ENCODE measurements at regions not wholly inside any gene's neighbourhood (a gene's known extent, or its start where the extent isn't known, plus 50 kb on each side); places are given as distances from the start of the nearest gene placed in this dataset.

GRCh38 chr22:48333816-48334735, 1493.6 kb downstream of the BRD1 start:
- FAIRE-seq (no peak), DNase-seq (ENCODE audit: insufficient read length, low spot score) (no peak)
- TF ChIP-seq CTCF (IDR thresholded peaks at IDR 0.05; ENCODE audit: insufficient read depth, missing control alignments), result no peak

GRCh38 chr22:48333323-48333763, 1494.3 kb downstream of the BRD1 start:
- FAIRE-seq (no peak), DNase-seq (ENCODE audit: insufficient read length, low spot score) (no peak)
- TF ChIP-seq CTCF (IDR thresholded peaks at IDR 0.05; ENCODE audit: insufficient read depth, missing control alignments), result no peak

- FAIRE-seq (no peak), DNase-seq (ENCODE audit: insufficient read length, low spot score) (no peak)
- TF ChIP-seq CTCF (IDR thresholded peaks at IDR 0.05; ENCODE audit: insufficient read depth, missing control alignments), result no peak
Observed at GRCh38 chr22:48332438-48333322, 1495.0 kb downstream of the BRD1 start.

- DNase-seq (ENCODE audit: insufficient read length, low spot score) (no peak), FAIRE-seq (no peak)
- no peak for TF ChIP-seq CTCF (IDR thresholded peaks at IDR 0.05; ENCODE audit: insufficient read depth, missing control alignments)
Observed at GRCh38 chr22:48331691-48332220, 1495.9 kb downstream of the BRD1 start.

- TF ChIP-seq CTCF (IDR thresholded peaks at IDR 0.05; ENCODE audit: insufficient read depth, missing control alignments), result no peak
- DNase-seq (ENCODE audit: insufficient read length, low spot score) (no peak), FAIRE-seq (no peak)
Observed at GRCh38 chr22:48331266-48331665, 1496.4 kb downstream of the BRD1 start.

- TF ChIP-seq CTCF (IDR thresholded peaks at IDR 0.05; ENCODE audit: insufficient read depth, missing control alignments), result no peak
- no peak for DNase-seq (ENCODE audit: insufficient read length, low spot score)
- no peak for FAIRE-seq
Observed at GRCh38 chr22:48327721-48328120, 1500.0 kb downstream of the BRD1 start.

Measured in D721Med (cell line).